ENCODE measurements at regions not wholly inside any gene's neighbourhood (a gene's known extent, or its start where the extent isn't known, plus 50 kb on each side); places are given as distances from the start of the nearest gene placed in this dataset.

DNA sequence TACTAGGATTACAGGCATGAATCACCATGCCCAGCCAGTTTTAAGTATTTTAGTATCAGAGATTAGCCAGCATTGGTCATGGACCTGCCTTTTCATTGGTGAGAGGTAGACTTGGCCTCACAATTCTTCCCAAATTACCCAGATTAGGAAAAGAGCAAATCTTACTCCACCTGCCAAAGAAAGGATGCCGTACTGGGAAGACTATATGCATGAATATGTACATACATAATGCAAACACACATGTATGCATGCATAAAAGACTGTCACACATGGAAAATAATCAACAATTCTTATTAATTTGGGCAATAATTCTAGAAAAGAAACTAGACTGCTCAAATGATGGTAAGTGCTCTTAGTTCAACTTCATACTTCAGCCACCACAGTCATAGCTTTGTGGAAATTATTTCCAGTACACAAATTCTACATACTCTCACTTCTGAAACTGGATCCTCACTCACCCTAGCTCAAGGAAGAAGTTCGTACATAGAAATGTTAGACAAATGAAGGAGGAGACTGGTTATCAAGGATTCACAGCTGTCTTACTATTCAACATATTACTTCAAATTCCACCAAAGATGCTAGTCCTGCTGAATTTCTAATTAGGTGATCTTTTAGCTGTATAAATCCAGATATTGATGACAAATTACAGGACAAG lies 73.7 kb downstream of the MINAR2 start:
- no peak for DNase-seq (ENCODE audit: low read depth)

DNA sequence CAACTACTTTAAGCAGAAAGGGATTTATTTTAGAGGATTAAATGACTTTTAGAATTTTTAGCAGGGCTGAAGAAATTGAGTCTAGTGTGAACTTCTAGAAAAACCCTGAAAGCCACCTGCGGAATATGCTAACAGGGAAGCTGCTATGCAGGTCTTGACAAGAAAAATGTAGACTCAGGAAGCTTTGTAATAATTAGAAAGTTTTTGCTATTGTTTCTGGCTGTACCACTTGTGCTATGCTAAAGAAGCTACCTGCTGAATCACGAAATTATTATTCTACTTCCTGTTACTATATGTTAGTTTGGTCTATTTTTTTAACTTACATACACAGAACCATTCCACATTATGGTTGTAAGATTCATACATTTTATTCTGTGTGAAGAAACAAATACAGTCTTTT lies 74.0 kb upstream of the CHSY3 start:
- DNase-seq (ENCODE audit: low read depth), result no peak

DNA sequence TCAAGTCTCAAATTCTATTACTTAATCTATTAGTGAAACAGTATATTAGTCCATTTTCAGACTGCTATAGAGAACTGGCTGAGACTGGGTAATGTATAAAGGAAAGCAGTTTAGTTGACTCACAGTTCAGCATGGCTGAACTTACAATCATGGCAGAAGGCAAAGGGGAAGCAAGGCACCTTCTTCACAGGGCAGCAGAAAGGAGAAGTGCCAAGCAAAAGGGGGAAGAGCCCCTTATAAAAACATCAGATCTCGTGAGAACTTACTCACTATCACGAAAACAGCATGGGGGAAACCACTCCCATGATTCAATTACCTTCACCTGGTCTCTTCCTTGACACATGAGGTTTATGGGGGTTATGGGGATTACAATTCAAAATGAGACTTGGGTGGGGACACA lies 67.9 kb upstream of the CHSY3 start:
- no peak for DNase-seq (ENCODE audit: low read depth)

DNA sequence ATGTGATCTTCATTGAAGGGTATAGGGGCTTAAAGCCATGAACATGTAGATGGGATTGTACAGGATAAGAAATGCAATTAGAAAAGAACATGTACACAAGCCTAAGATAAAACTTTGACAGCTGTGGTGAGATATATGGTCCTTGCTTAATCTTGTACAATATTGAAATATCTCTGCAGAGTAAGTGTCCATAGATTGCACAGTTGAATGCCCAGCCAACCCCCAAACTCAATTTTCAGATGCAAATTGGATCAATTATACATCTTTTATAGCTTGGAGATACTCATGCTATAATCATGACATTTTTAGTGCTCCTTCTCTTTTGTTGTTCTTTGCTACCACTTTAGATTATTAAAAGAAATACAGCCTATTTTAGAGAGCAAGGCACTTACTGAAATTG lies 59.5 kb upstream of the CHSY3 start:
- DNase-seq (ENCODE audit: low read depth), result no peak

GRCh38 chr5:129852747-129853352 lies 51.4 kb upstream of the CHSY3 start:
- DNase-seq (ENCODE audit: low read depth), result peak; percentile 64

DNA sequence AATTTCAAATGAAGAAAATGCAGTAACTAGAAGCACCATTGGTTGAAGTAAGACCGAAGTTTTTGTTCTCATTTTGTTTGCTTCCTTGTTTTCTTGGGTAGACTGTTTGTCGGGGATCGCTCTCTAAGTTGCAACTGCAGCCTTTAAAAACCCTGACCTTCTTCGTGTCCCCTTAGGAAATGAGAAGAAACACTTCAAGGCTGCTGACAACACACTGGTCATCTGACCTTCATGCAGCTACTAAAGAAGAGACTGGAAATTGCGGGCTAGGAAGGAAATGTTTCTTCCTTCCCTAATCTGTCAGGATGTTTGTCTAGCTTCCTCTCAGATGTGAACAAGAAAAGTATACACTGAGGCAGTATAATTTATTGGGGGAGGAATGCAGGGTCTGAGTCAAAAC lies 50.7 kb upstream of the CHSY3 start:
- no peak for DNase-seq (ENCODE audit: low read depth)
